Activated CD4-positive, CD25-positive, alpha-beta regulatory T cell treated with anti-CD3 and anti-CD28 coated beads, Interleukin-2, amount 50 U/mL, for 24 hours (primary cell): ENCODE measurements at regions not wholly inside any gene's neighbourhood (a gene's known extent, or its start where the extent isn't known, plus 50 kb on each side); places are given as distances from the start of the nearest gene placed in this dataset.

Experiments used
- ATAC-seq, 2 donors: fragments of 150-1000 bp; cut with Tn5 transposase; one replicate each; pipeline ENCODE4 v1.10.0; 2021; ENCODE audit warnings: mild to moderate bottlenecking in 1 of 2, moderate library complexity in 1 of 2

GRCh38 chr4:19774690-19775256 lies 476.9 kb upstream of the SLIT2 start:
- no peak for ATAC-seq

GRCh38 chr4:19772581-19772980 lies 479.1 kb upstream of the SLIT2 start:
- ATAC-seq, result no peak

- no peak for ATAC-seq
Observed at GRCh38 chr4:19756661-19757060, 495.0 kb upstream of the SLIT2 start.

- ATAC-seq, result no peak
Observed at GRCh38 chr4:19752599-19752998, 499.1 kb upstream of the SLIT2 start.

- ATAC-seq, result no peak
Observed at GRCh38 chr4:19748519-19749479, 502.9 kb upstream of the SLIT2 start.

GRCh38 chr4:19746377-19746776 lies 505.3 kb upstream of the SLIT2 start:
- no peak for ATAC-seq

- no peak for ATAC-seq
Observed at GRCh38 chr4:19743115-19743638, 508.5 kb upstream of the SLIT2 start.

DNA sequence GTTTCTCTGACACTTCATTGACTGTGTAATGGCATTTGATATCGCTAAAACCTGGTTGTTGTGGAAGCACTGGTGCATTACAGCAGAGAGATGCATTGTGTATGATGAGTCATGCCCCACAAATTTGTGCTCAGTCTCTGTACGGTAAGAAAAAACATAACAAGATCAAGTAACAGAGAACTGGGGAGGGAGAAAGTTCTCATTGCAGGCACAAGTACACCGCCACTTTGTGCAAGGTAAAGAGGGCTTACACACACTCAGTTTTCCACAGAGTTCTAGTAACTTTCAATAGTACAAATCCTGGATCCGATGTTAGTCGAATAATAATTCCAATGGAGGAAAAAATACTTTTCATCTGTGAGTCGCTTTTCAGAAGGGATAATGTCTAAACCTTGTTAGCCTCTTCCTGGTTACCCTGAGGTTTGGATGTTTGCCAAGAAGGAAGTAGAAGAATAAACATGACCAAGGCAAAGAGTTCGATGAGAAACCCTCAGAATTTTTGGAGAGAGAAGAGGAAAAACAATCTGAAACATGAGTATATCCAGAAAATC lies 512.5 kb upstream of the SLIT2 start:
- no peak for ATAC-seq

DNA sequence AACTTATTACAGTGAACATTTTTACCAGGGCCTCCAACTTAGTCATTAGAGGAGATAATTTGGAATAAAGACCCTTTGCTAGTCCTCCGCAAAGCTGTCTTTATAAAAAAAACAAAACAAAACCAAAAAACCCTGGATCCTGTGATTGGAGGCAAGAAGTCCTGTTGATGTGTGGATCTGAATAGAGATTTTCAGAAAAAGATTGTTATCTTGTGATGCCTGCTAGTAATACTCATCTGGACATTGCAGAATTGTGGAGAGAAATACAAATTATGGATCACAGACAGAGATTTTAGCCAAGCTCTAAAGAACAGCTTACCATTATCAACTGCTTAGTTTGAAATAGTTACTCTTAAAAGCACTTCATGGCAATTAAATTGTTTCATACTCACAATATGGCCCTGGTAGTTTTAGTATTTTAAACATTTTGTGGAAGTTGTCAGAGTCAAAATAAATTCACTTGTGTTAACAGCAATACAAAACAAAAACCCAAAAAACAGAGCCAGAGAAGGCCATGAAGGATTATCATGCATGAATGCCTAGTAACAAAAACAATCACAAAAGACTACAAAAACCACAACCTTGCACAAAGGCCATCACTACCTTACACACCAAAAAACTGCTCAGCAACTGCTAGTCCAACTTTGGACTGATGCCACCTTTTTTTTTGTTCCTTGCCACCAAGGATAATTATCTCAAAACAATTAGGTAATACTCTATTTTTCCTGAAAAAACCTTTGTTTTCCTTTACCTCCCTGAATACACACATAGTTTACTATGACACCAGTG lies 514.5 kb upstream of the SLIT2 start:
- no peak for ATAC-seq

DNA sequence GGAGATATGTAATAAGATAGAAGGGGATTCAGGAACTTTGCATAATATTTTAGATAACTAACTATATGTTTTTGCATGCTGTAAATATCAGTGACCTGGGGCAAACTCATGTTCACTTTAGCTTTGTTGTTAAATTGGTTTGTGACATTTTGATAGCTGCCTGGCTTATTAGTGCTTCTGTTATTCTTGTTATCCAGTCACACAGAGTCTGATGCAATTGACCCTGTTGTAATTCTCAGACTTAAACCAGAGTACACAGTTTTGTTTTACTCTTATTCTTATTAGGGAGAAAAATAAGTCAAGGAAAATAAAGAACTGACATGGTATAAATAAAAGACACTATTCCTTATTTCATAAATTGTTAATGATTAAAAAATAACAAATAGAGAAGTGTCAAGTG lies 516.7 kb upstream of the SLIT2 start:
- ATAC-seq, result no peak

DNA sequence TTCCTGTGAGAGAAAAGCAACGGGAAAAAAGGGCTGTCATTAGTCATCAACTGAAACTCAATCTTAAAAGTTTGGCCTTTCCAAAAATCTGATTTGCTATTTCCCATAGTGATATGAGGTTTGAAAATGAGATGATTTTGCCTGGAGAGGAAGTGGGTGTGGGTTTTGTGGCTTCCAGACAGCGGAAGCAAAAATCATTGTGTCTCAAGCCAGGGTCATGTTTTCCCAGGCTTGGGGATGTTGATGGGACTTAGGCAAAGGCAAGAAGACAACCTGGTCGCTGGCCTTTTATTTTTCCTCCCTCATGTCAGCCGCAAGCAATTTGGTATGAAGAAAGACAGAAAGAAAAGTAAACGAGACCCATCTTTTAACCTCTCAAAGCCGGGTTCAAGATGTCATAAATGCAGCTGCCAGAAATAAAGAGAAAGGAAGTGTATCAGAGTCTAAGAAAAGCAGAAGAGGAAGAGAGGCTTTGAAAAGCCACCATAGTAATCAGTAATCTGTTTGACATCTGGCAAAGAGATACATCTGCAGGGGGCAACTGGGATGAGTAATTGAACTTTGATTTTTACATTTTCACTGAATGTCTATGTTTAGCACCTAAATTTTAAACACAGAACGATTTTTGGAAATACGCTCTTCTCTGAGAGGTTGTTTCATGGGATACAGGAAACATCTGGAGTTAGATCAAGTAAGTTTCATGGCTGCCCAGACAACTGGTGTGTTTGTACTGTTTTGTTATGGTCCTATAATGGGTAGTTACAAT lies 521.6 kb upstream of the SLIT2 start:
- ATAC-seq, result no peak

GRCh38 chr4:19728773-19729172 lies 522.9 kb upstream of the SLIT2 start:
- no peak for ATAC-seq

DNA sequence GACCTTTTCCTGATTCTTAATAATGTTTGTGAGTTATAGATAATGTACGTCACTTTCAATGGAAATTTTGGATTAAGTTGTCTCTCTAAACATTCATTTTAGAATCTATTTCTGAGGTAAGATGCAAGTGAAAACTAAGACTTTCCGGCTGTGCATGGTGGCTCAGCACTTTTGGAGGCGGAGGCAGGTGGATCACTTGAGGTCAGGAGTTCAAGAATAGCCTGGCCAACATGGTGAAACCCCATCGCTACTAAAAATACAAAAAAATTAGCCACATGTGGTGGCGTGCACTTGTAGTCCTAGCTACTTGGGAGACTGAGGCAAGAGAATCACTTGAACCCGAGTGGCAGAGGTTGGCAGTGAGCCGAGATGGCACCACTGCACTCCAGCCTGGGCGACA lies 524.6 kb upstream of the SLIT2 start:
- ATAC-seq, result no peak

DNA sequence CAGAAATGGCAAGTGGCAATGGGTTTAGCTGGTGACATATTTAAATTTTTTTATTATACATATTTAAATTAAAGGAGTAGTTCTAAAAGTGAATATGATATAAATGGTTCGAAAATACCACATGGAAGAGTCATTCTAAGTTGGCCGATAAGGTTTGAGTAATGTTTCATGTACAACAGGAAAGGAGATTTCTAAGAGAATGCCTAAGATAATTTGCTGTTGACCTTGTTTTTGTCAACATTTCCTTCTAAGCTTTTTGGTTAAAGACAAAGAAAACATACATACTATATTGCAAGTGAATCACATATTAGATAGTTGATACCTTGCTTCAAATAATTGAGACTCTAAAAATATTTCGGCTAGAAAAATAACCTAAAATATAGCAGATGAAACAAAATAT lies 526.6 kb upstream of the SLIT2 start:
- ATAC-seq, result no peak

DNA sequence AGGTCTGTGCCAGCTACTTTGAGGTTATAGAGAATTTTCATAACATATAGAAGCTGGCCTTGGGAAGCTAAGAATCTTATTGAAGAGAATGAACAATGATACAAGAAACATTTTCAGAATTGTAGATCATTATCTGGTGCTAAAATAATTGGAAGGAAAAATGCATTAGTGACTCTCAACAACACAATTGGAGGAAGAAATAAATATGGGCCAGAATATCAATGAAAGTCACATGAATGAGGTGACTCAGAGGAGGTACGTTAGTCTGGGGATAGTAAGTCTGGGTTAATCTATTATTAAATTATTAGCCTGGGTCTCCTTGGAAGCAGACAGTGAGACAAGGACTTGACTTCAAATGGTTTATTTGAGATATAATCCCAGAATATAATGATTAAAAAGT lies 529.3 kb upstream of the SLIT2 start:
- ATAC-seq, result no peak

DNA sequence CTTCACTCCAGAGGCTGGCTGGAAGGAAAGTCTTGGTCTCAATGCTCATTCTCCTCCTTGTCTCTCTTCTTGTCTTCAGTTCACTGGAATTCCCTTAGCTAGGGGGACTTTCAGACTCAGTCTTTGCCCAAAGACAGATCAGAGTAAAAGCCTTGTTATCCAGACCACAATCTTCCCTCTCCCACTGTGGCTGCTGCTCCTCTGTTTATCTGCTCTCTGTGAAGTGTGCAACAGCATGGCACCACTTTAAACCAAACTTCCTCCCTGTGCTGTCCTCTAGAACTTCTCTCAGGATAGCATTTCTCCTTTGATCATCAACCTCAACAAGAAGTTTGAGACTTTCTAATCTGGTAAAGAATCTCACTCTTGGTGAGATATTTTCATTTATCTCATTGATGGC lies 530.1 kb upstream of the SLIT2 start:
- ATAC-seq, result no peak

DNA sequence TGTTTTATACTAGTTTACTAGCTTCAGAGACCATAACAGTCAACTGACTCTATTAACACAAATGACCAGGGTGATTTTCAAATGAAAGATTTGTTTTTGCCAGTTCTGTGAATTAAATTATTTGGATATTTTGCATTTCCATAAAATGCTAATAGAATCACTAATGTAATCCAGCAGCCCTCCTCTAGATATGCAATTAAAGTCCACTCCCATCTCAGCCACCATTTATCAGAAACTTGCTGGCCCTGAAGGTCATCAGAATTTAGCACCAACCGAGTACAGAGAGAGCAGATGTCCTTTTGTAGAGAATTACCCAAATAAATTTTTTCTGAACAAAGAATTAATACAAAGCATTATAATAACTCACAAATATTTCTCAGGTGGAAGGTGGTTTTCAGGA lies 531.1 kb upstream of the SLIT2 start:
- no peak for ATAC-seq

GRCh38 chr4:19720190-19720589 lies 531.5 kb upstream of the SLIT2 start:
- no peak for ATAC-seq

DNA sequence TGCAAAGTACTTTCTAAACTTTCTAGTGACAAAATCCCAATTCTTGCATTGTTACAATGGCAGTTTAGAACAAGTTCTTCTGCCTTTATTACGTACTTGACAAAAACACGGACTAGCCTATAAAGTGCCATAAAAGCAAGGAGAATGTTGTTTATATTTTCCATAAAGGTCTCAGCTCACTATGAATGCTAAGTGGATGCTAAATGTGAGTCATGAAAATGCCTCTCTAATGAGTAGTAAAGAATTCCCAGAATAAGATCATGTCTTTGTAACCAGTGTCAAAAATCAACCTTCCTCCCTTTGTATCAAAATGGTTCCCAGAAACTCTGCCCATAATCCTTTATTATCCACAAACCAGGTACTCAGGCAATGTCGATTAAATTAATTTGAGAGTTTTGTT lies 539.8 kb upstream of the SLIT2 start:
- no peak for ATAC-seq

- no peak for ATAC-seq
Observed at GRCh38 chr4:19707876-19708275, 543.8 kb upstream of the SLIT2 start.

DNA sequence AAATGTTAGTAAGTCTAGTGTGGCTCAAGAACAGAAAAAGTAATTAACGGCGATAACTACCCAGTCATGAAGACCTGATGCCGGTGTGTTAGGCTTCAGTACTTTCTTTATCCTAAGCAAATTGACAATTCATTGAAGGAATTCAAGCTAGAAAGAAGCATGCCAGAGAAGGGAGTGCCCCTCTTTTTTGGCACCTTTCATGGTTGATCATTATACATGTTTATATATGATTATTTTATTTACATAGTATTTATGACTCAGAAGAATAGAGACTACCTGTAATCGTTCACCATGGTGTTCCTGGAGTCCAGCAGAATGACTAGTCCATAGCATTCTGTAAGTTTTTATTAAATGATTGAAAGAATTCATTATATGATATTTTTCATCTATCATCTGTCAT lies 548.3 kb upstream of the SLIT2 start:
- ATAC-seq, result no peak

DNA sequence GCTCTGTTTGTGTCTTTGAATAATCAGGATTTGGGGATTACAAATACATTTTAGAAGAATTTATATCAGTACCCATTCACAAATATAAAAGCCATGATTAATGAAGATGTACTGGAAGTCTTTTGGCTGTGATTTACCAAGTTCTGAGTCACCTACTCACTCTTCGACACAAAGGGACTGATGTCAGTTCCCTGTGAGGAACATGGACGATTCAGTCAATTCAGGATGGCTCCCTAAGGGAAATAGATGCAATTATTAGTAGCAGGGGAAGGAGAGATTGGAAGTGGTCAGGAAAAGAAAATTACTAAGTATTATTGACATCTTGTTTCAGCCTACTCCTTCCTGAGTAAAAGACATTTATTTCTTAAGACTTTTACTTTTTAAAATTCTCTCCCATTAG lies 550.7 kb upstream of the SLIT2 start:
- no peak for ATAC-seq
